ENCODE measurements at regions not wholly inside any gene's neighbourhood (a gene's known extent, or its start where the extent isn't known, plus 50 kb on each side); places are given as distances from the start of the nearest gene placed in this dataset.

DNA sequence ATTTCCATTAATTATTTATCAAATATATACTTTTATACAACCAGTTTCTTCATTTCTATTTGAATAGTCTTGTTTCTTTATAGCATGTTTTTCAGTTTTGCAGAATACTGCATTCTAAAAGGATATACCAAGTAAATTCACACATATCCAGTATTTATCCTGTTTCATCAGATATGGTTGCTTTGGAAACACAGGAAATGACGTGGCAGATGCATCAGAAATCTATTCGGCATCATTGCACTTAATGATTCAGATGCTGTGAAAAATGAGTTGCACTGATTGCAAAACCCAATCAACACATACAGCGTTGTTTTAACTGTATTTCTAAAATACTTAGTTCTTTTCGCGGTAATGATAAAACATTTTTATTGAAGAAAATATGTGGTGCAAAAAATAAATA is 594.9 kb downstream of the CDH26 start:
- H3K27ac ChIP-seq, result no peak overlapping the region
- TF ChIP-seq ZFX (IDR thresholded peaks at IDR 0.05), result no peak

DNA sequence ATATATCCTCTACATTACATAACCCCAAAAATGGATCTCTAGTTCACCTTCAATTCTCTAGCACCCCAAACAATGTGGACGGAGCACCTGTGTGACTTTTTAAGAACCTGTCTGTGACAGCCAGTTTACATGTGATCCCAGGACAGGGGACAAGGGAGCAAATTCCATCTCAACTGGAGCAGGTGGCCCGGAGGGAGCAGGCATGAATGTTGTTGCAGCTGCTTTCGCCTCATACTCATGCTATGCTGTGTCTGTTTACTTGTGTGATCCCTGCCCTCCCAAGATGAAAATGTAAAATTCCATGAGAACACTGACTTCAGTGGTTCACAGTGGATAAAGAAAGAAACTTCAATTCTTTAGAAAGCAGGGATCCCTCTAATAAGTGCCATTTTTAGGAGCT is 600.3 kb downstream of the CDH26 start:
- no peak for TF ChIP-seq CTCF (conservative IDR thresholded peaks at IDR 0.05)
- no peak overlapping the region for H3K27ac ChIP-seq

DNA sequence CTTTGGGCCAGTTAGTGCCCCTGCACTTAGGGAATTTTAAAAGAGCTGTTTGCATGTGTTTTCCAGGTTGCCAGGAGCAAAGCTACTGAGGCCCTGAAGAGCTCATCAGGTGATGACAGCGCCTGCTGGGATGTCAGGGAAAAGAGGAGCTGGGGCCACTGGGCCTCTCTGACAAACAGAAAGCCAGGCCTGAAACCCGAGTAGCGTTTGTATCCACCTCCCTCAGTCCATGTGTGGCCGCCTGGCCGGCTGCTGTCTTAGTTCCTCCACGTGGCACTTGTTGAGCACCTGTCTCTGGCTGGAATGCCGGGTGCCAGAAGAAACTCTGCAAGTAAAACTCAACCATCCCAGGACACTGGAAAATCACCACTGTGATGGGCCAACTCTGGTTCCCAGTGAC is 601.2 kb downstream of the CDH26 start:
- TF ChIP-seq CTCF (conservative IDR thresholded peaks at IDR 0.05), result no peak
- TF ChIP-seq ZFX (IDR thresholded peaks at IDR 0.05), result no peak
- H3K27ac ChIP-seq, result no peak overlapping the region

GRCh38 chr20:60561052-60561451 is 602.8 kb downstream of the CDH26 start:
- H3K27ac ChIP-seq, result no peak overlapping the region
- no peak for TF ChIP-seq ZFX (IDR thresholded peaks at IDR 0.05)
- no peak for TF ChIP-seq CTCF (conservative IDR thresholded peaks at IDR 0.05)

GRCh38 chr20:60565083-60565482 is 606.9 kb downstream of the CDH26 start:
- H3K27ac ChIP-seq, result no peak overlapping the region
- no peak for TF ChIP-seq CTCF (conservative IDR thresholded peaks at IDR 0.05)
- no peak for TF ChIP-seq ZFX (IDR thresholded peaks at IDR 0.05)

- no peak for TF ChIP-seq ZFX (IDR thresholded peaks at IDR 0.05)
- no peak for TF ChIP-seq CTCF (conservative IDR thresholded peaks at IDR 0.05)
- no peak overlapping the region for H3K27ac ChIP-seq
Observed at GRCh38 chr20:60565551-60565950, 607.3 kb downstream of the CDH26 start.

- TF ChIP-seq CTCF (conservative IDR thresholded peaks at IDR 0.05) (no peak), ZFX (IDR thresholded peaks at IDR 0.05) (no peak)
- no peak overlapping the region for H3K27ac ChIP-seq
Observed at GRCh38 chr20:60569116-60569515, 610.9 kb downstream of the CDH26 start.

DNA sequence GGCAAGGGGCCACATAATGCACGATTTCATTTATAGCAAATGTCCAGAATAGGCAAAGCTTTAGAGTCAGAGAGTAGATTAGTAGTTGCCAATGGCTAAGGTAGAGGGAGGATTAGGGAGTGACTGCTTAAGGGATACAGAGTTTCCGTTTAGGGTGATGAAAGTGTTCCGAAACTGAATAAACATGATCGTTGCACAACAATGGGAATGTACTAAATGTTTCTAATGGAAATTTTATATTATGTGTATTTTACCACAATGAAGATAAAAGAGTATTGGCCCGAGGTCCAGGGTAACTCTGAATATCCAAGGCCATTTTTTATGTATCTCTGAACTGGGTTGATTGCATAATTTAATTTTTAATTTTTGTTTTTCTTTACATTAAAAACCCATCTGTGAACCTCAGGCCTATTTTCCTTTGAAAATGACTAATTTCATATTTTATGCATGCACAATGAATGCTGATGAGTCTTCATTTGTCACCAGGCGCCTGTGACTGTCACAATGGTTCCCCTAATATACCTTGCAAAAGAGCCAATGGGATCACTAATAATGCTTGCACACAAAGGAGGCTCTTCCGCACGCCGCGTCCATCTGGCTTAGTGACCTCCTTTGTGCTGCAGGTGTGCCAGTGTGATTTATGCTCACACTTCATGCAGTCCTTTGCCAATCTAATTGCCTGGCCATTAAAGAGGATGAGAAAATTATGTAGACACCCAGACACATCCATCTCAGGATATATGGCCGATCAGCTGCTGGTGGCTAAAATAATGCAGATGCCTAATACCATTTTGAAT is 612.5 kb downstream of the CDH26 start:
- H3K27ac ChIP-seq, result no peak overlapping the region
- no peak for TF ChIP-seq CTCF (conservative IDR thresholded peaks at IDR 0.05)
- no peak for TF ChIP-seq ZFX (IDR thresholded peaks at IDR 0.05)
